ENCODE measurements at regions not wholly inside any gene's neighbourhood (a gene's known extent, or its start where the extent isn't known, plus 50 kb on each side); places are given as distances from the start of the nearest gene placed in this dataset.

GRCh38 chr2:40535972-40536371, 84.1 kb upstream of the SLC8A1 start:
- Histone ChIP-seq H3K4me1 (no peaks in the 10 kb centered on the region), H3K27me3 (replicated peaks; ENCODE audit: control insufficient read depth, insufficient read depth, low read length) (no peaks in the 10 kb centered on the region; the same call in none of the 2 replicates), H3K9me3 (no peaks in the 10 kb centered on the region), H3K4me3 (ENCODE audit: low read depth, low read length) (no peak overlapping the region), H3K36me3 (ENCODE audit: control insufficient read depth, insufficient read depth, low read length) (no peaks in the 10 kb centered on the region)
- no peak for TF ChIP-seq CTCF (IDR thresholded peaks at IDR 0.05; ENCODE audit: insufficient read depth in 1 of 2, low read depth in 1 of 2, low read length in 1 of 2, severe bottlenecking in 1 of 2, unreplicated experiment in 1 of 2)
- no peaks in the 10 kb centered on the region for H3K36me3 Mint-ChIP-seq (ENCODE audit: insufficient read depth, unreplicated experiment)
- ChIA-PET POLR2A (no interaction called here), CTCF (no interaction called here)
- peaks cover 7% of the 10 kb centered on the region for H3K27me3 Mint-ChIP-seq (ENCODE audit: insufficient read depth, unreplicated experiment)
- intact Hi-C loops (cut with micrococcal nuclease; ENCODE audit: unreplicated experiment), result no loop called here
- no TSS peak for BruUV-seq (replicated peaks)
- DNase-seq, result no peak
- no peak overlapping the region for H3K4me3 Mint-ChIP-seq (ENCODE audit: unreplicated experiment)
- H3K27ac Mint-ChIP-seq (ENCODE audit: unreplicated experiment), result no peak overlapping the region
- H3K9me3 Mint-ChIP-seq (ENCODE audit: unreplicated experiment), result no peaks in the 10 kb centered on the region
- no peaks in the 10 kb centered on the region for H3K4me1 Mint-ChIP-seq (ENCODE audit: low read depth, unreplicated experiment)

GRCh38 chr2:40540026-40540425, 88.1 kb upstream of the SLC8A1 start:
- ChIA-PET POLR2A (no interaction called here), CTCF (no interaction called here)
- Mint-ChIP-seq H3K4me1 (ENCODE audit: low read depth, unreplicated experiment) (peaks cover 13% of the 10 kb centered on the region), H3K27me3 (ENCODE audit: insufficient read depth, unreplicated experiment) (peaks cover 7% of the 10 kb centered on the region), H3K36me3 (ENCODE audit: insufficient read depth, unreplicated experiment) (no peaks in the 10 kb centered on the region), H3K27ac (ENCODE audit: unreplicated experiment) (no peak overlapping the region), H3K4me3 (ENCODE audit: unreplicated experiment) (no peak overlapping the region), H3K9me3 (ENCODE audit: unreplicated experiment) (no peaks in the 10 kb centered on the region)
- H3K36me3 ChIP-seq (ENCODE audit: control insufficient read depth, insufficient read depth, low read length), result no peaks in the 10 kb centered on the region
- no peak for DNase-seq
- H3K27me3 ChIP-seq (replicated peaks; ENCODE audit: control insufficient read depth, insufficient read depth, low read length), result no peaks in the 10 kb centered on the region; the same call in 1 of the 2 replicates
- no peaks in the 10 kb centered on the region for H3K9me3 ChIP-seq
- TF ChIP-seq CTCF (IDR thresholded peaks at IDR 0.05; ENCODE audit: insufficient read depth in 1 of 2, low read depth in 1 of 2, low read length in 1 of 2, severe bottlenecking in 1 of 2, unreplicated experiment in 1 of 2), result no peak
- no peaks in the 10 kb centered on the region for H3K4me1 ChIP-seq
- H3K4me3 ChIP-seq (ENCODE audit: low read depth, low read length), result no peak overlapping the region
- intact Hi-C loops (cut with micrococcal nuclease; ENCODE audit: unreplicated experiment), result no loop called here
- BruUV-seq (replicated peaks), result no TSS peak

- no peaks in the 10 kb centered on the region for H3K9me3 Mint-ChIP-seq (ENCODE audit: unreplicated experiment)
- DNase-seq, result no peak
Observed at GRCh38 chr2:40543381-40543780, 91.5 kb upstream of the SLC8A1 start.

More at GRCh38 chr2:40543381-40543780, 91.5 kb upstream of the SLC8A1 start:
- no TSS peak for BruUV-seq (replicated peaks)
- peaks cover 8% of the 10 kb centered on the region for H3K27me3 Mint-ChIP-seq (ENCODE audit: insufficient read depth, unreplicated experiment)
- H3K9me3 ChIP-seq, result no peaks in the 10 kb centered on the region
- no peak overlapping the region for H3K4me3 Mint-ChIP-seq (ENCODE audit: unreplicated experiment)
- intact Hi-C loops (cut with micrococcal nuclease; ENCODE audit: unreplicated experiment), result no loop called here
- H3K4me1 ChIP-seq, result no peaks in the 10 kb centered on the region
- CTCF ChIA-PET, result no interaction called here
- POLR2A ChIA-PET, result no interaction called here
- peaks cover 13% of the 10 kb centered on the region for H3K4me1 Mint-ChIP-seq (ENCODE audit: low read depth, unreplicated experiment)
- no peaks in the 10 kb centered on the region for H3K36me3 Mint-ChIP-seq (ENCODE audit: insufficient read depth, unreplicated experiment)
- no peak overlapping the region for H3K4me3 ChIP-seq (ENCODE audit: low read depth, low read length)
- no peak overlapping the region for H3K27ac Mint-ChIP-seq (ENCODE audit: unreplicated experiment)
- H3K27me3 ChIP-seq (replicated peaks; ENCODE audit: control insufficient read depth, insufficient read depth, low read length), result no peaks in the 10 kb centered on the region; the same call in 1 of the 2 replicates
- TF ChIP-seq CTCF (IDR thresholded peaks at IDR 0.05; ENCODE audit: insufficient read depth in 1 of 2, low read depth in 1 of 2, low read length in 1 of 2, severe bottlenecking in 1 of 2, unreplicated experiment in 1 of 2), result no peak
- H3K36me3 ChIP-seq (ENCODE audit: control insufficient read depth, insufficient read depth, low read length), result no peaks in the 10 kb centered on the region
